GM12878 (cell line): ENCODE measurements at regions not wholly inside any gene's neighbourhood (a gene's known extent, or its start where the extent isn't known, plus 50 kb on each side); places are given as distances from the start of the nearest gene placed in this dataset.
A peak's percentile ranks its signal among the peaks of the same experiment; 100 is the strongest.

Source experiments
- ATAC-seq: fragments of 200-7000 bp; cut with Tn5 transposase; 3 replicates; pipeline ENCODE4 v1.9.1; 2020; ENCODE audit warnings: mild to moderate bottlenecking, moderate library complexity
- BruUV-seq: library from RNA; stranded (reverse); fragments of 400-500 nt; replicated peaks from 2 replicates; lab custom pipeline; 2021; lab: Mats Ljungman, UMichigan
- CTCF ChIA-PET: fragments of 300-600 bp; sonication (Branson Sonifier 250); formaldehyde crosslinking; extraction: SDS; loops from one replicate; lab custom pipeline; 2021; ENCODE audit warnings: inconsistent platforms; lab: Yijun Ruan, JAX
- POLR2A ChIA-PET: fragments of 350-600 bp; formaldehyde crosslinking; extraction: SDS; loops from one replicate; lab custom pipeline; 2021; ENCODE audit warnings: inconsistent platforms; lab: Charles Lee
- RAD21 ChIA-PET: fragments of 300-600 bp; sonication (Branson Sonifier 250); formaldehyde crosslinking; loops from one replicate; lab custom pipeline; 2023; ENCODE audit warnings: antibody characterized with exemption; ENCODE audit not compliant: unreplicated experiment; lab: Charles Lee
- SMC1A ChIA-PET: fragments of 300-600 bp; sonication (Branson Sonifier 250); formaldehyde crosslinking; loops from one replicate; lab custom pipeline; 2023; ENCODE audit not compliant: unreplicated experiment, uncharacterized antibody; lab: Charles Lee
- DNase-seq: peaks from one replicate; pipeline ENCODE4 v3.0.0-alpha.2; 2011; ENCODE audit warnings: low read depth, low spot score
- FAIRE-seq: peaks from 3 replicates; lab custom pipeline; 2011; peaks lifted over from hg19 to GRCh38; lab: Jason Lieb, UNC
- H2AFZ ChIP-seq: 2 replicates; pipeline ENCODE4 v1.6.0; 2011; ENCODE audit warnings: low read depth, low read length, control low read depth; ENCODE audit not compliant: control insufficient read depth
- H3K27ac ChIP-seq: 2 replicates; pipeline ENCODE4 v1.5.1; 2011; ENCODE audit warnings: control low read depth; ENCODE audit not compliant: control insufficient read depth, insufficient read depth
- H3K27me3 ChIP-seq, 2 experiments: replicated peaks in 1 of 2; 2 replicates each; pipeline versions ENCODE4 v1.6.0 to v1.6.1; 2011; ENCODE audit warnings: low read length in 1 of 2; ENCODE audit not compliant: control insufficient read depth in 2 of 2, insufficient read depth in 2 of 2
- H3K36me3 ChIP-seq, 2 experiments: 2 replicates each; pipeline ENCODE4 v1.5.1; 2011; ENCODE audit warnings: low read length in 1 of 2; ENCODE audit not compliant: control insufficient read depth in 2 of 2, insufficient read depth in 2 of 2
- H3K4me1 ChIP-seq: 2 replicates; pipeline ENCODE4 v1.6.1; 2011; ENCODE audit warnings: mild to moderate bottlenecking, low read length, moderate library complexity, mixed read lengths; ENCODE audit not compliant: control insufficient read depth, insufficient read depth
- H3K4me2 ChIP-seq: 2 replicates; pipeline ENCODE4 v1.6.0; 2011; ENCODE audit warnings: control low read depth; ENCODE audit not compliant: control insufficient read depth, insufficient read depth
- H3K4me3 ChIP-seq: fragments of 200-600 bp; sonication (generic); 2 replicates; pipeline ENCODE4 v1.5.1; 2016
- H3K79me2 ChIP-seq: 2 replicates; pipeline ENCODE4 v1.6.0; 2011; ENCODE audit warnings: low read length; ENCODE audit not compliant: control insufficient read depth, insufficient read depth
- H3K9ac ChIP-seq: 2 replicates; pipeline ENCODE4 v1.8.0; 2011; ENCODE audit warnings: low read length, control low read depth, mixed read lengths; ENCODE audit not compliant: control insufficient read depth, insufficient read depth
- H3K9me3 ChIP-seq: replicated peaks from 3 replicates; pipeline ENCODE4 v1.5.1; 2011; ENCODE audit warnings: mild to moderate bottlenecking, low read length; ENCODE audit not compliant: control insufficient read depth, insufficient read depth
- H4K20me1 ChIP-seq: 2 replicates; pipeline ENCODE4 v1.6.0; 2011; ENCODE audit not compliant: control insufficient read depth, insufficient read depth
- CBX5 ChIP-seq: sonication (generic); IDR thresholded peaks from 2 replicates; pipeline ENCODE4 v1.6.1; 2016; ENCODE audit warnings: low read depth, moderate library complexity, mild to moderate bottlenecking, inconsistent platforms
- CREM ChIP-seq: IDR thresholded peaks from 2 replicates; pipeline ENCODE4 v1.6.1; 2014; ENCODE audit warnings: antibody characterized with exemption, low read depth
- HDGF ChIP-seq: fragments of 450-650 bp; IDR thresholded peaks from 2 replicates; pipeline ENCODE4 v1.6.1; 2016; ENCODE audit warnings: antibody characterized with exemption
- JUNB ChIP-seq: IDR thresholded peaks from 2 replicates; pipeline ENCODE4 v1.6.1; 2016; ENCODE audit warnings: antibody characterized with exemption, mild to moderate bottlenecking
- NR2C2 ChIP-seq: IDR thresholded peaks from 2 replicates; pipeline ENCODE4 v1.6.1; 2011; ENCODE audit warnings: borderline replicate concordance, low read depth; ENCODE audit not compliant: control insufficient read depth, insufficient read length
- RUNX3 ChIP-seq: IDR thresholded peaks from 2 replicates; pipeline ENCODE4 v1.6.1; 2012; ENCODE audit warnings: low read length, inconsistent platforms
- SPI1 ChIP-seq: IDR thresholded peaks from 2 replicates; pipeline ENCODE4 v1.6.1; 2011; ENCODE audit warnings: low read depth, mild to moderate bottlenecking, low read length, moderate library complexity, borderline replicate concordance; ENCODE audit not compliant: insufficient read depth
- STAT3 ChIP-seq: IDR thresholded peaks from 2 replicates; pipeline ENCODE4 v1.6.1; 2011; ENCODE audit warnings: low read depth, low read length, improper control_type of control experiment
- TCF7 ChIP-seq: IDR thresholded peaks from 2 replicates; pipeline ENCODE4 v1.6.1; 2014; ENCODE audit warnings: antibody characterized with exemption, borderline replicate concordance
- WGBS: methylation state at CpG from one replicate; pipeline ENCODE4 v1.1.6; 2016; ENCODE audit warnings: low lambda C conversion rate; ENCODE audit not compliant: insufficient replicate concordance, insufficient coverage; ENCODE audit errors: missing lambda C conversion rate; 5-methylcytosine and 5-hydroxymethylcytosine counted together
- in situ Hi-C: fragments of 300-500 bp; cut with MboI; formaldehyde crosslinking; loops from 9 replicates; pipeline ENCODE4 v1.14.3; 2018; ENCODE audit warnings: mixed read lengths
- intact Hi-C: fragments of 100-400 bp; cut with micrococcal nuclease; formaldehyde crosslinking; loops from one replicate; pipeline ENCODE4 v1.14.2; 2022; ENCODE audit not compliant: unreplicated experiment
- TF ChIP-seq, protein P1 (sequence below): IDR thresholded peaks from 2 replicates; pipeline ENCODE4 v1.6.1; 2011; ENCODE audit warnings: low read depth, low read length, improper control_type of control experiment, borderline replicate concordance
- TF ChIP-seq, protein P2 (sequence below): fragments of 450-650 bp; formaldehyde crosslinking; IDR thresholded peaks from 2 replicates; pipeline ENCODE4 v1.5.0; 2022; ENCODE audit warnings: mild to moderate bottlenecking, missing genetic modification characterization

DNA sequence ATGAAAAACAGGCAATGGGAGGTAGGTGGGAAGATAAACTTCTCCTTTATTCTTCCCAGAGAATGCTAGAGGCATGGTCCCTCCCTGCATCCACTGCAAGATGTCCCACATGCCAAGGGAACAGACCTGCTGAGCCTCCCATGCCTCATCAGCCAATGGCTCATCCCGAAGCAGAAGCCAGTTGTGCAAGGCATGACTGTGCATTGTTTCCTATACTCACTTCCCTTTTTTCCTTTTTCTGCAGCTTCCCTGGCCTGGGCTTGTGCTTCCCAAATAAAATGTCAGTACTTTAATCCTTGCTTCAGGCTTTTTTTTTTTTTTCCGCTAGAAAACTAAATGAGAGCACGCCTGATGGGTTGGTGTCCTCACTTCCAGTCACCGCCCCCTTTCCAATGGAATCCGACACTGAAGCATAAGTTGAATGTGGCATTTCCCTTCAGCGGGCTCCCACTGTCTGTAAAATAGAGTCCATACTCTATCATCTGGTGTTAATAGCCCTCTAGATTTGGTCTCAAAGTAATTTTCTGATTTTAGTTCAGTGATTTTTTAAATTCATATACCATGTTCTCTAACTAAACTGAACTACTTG lies 239.0 kb upstream of the JADE1 start:
- H3K27me3 ChIP-seq: no peaks in the 10 kb centered on the region; a peak in 1 of 4 replicates
- no peak overlapping the region for H2AFZ ChIP-seq
- in situ Hi-C loops: no loop called here
- CTCF ChIA-PET: interaction anchor here (0.9 kb wide), 1 partner anchor 104 kb away, joined by 3 read pairs; no protein-coding TSS in a partner anchor
- H3K4me2 ChIP-seq: no peak overlapping the region
- SMC1A ChIA-PET: no interaction called here
- WGBS: 68% methylated on average over 6 of the region's 6 CpGs
- no peaks in the 10 kb centered on the region for H4K20me1 ChIP-seq
- no peak overlapping the region for H3K4me3 ChIP-seq
- H3K9me3 ChIP-seq: no peaks in the 10 kb centered on the region
- POLR2A ChIA-PET: no interaction called here
- RAD21 ChIA-PET: no interaction called here
- H3K27ac ChIP-seq: no peak overlapping the region
- no peaks in the 10 kb centered on the region for H3K36me3 ChIP-seq
- no peaks in the 10 kb centered on the region for H3K79me2 ChIP-seq
- H3K4me1 ChIP-seq: no peaks in the 10 kb centered on the region
- DNase-seq (no peak), FAIRE-seq (no peak), ATAC-seq (no peak)
- intact Hi-C loops: loop anchor here (5.0 kb wide), 2 partner anchors 107 to 118 kb away; no protein-coding TSS in a partner anchor
- H3K9ac ChIP-seq: no peak overlapping the region
- no peak for TF ChIP-seq STAT3
- TF ChIP-seq SPI1: peak; percentile 56; the same call in 1 of the 2 replicates
- BruUV-seq: no TSS peak

DNA sequence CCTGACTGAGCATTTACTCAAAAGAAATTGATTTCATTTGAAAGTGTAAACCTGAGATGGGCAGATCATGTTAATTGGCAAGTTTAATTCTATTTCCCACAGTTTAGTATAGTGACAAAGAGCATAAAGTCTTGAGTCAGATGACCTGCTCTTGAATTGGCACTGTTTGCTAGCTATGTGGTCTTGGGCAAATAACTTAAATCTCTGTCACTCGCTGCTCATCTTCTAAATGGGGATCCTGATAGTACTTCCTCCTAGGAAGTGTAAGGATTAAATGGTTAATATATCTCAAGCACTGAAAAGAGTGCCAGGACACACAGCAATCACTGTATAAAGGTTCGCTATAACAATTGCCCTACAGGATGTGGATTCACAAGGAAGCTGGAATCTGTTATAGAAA lies 242.8 kb upstream of the JADE1 start:
- intact Hi-C loops (loop anchor here (5.0 kb wide), 1 partner anchor 226 kb away; no protein-coding TSS in a partner anchor), in situ Hi-C loops (loop anchor here (5.0 kb wide), 1 partner anchor 296 kb away; no protein-coding TSS in a partner anchor)
- H4K20me1 ChIP-seq: no peaks in the 10 kb centered on the region
- TF ChIP-seq HDGF (no peak), CBX5 (no peak), STAT3 (no peak), JUNB (no peak), NR2C2 (no peak), RUNX3 (no peak), CREM (no peak), TCF7 (no peak)
- TF ChIP-seq, protein P1, sequence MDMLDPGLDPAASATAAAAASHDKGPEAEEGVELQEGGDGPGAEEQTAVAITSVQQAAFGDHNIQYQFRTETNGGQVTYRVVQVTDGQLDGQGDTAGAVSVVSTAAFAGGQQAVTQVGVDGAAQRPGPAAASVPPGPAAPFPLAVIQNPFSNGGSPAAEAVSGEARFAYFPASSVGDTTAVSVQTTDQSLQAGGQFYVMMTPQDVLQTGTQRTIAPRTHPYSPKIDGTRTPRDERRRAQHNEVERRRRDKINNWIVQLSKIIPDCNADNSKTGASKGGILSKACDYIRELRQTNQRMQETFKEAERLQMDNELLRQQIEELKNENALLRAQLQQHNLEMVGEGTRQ: no peak
- TF ChIP-seq, protein P2, sequence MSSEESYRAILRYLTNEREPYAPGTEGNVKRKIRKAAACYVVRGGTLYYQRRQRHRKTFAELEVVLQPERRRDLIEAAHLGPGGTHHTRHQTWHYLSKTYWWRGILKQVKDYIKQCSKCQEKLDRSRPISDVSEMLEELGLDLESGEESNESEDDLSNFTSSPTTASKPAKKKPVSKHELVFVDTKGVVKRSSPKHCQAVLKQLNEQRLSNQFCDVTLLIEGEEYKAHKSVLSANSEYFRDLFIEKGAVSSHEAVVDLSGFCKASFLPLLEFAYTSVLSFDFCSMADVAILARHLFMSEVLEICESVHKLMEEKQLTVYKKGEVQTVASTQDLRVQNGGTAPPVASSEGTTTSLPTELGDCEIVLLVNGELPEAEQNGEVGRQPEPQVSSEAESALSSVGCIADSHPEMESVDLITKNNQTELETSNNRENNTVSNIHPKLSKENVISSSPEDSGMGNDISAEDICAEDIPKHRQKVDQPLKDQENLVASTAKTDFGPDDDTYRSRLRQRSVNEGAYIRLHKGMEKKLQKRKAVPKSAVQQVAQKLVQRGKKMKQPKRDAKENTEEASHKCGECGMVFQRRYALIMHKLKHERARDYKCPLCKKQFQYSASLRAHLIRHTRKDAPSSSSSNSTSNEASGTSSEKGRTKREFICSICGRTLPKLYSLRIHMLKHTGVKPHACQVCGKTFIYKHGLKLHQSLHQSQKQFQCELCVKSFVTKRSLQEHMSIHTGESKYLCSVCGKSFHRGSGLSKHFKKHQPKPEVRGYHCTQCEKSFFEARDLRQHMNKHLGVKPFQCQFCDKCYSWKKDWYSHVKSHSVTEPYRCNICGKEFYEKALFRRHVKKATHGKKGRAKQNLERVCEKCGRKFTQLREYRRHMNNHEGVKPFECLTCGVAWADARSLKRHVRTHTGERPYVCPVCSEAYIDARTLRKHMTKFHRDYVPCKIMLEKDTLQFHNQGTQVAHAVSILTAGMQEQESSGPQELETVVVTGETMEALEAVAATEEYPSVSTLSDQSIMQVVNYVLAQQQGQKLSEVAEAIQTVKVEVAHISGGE (CRISPR knock-in tag): no peak

More for the DNA sequence above, 242.8 kb upstream of the JADE1 start:
- DNase-seq: no peak
- FAIRE-seq: no peak
- no peaks in the 10 kb centered on the region for H3K79me2 ChIP-seq
- no peak overlapping the region for H3K9ac ChIP-seq
- H3K27ac ChIP-seq: no peak overlapping the region
- H3K27me3 ChIP-seq: no peaks in the 10 kb centered on the region; a peak in 1 of 4 replicates
- POLR2A ChIA-PET: interaction anchor here (0.6 to 0.8 kb wide), 2 partner anchors 82 to 93 kb away, joined by 3 read pairs; no protein-coding TSS in a partner anchor
- BruUV-seq: no TSS peak
- no peaks in the 10 kb centered on the region for H3K9me3 ChIP-seq
- 58% methylated on average over 2 of the region's 2 CpGs for WGBS
- no peaks in the 10 kb centered on the region for H3K4me1 ChIP-seq
- no peaks in the 10 kb centered on the region for H3K36me3 ChIP-seq
- no peak overlapping the region for H2AFZ ChIP-seq
- no peak for ATAC-seq
- no peak overlapping the region for H3K4me3 ChIP-seq
- RAD21 ChIA-PET: interaction anchor here (1.1 to 1.5 kb wide), 3 partner anchors 44 to 112 kb away, joined by 3 to 6 read pairs (median 3); no protein-coding TSS in a partner anchor
- SMC1A ChIA-PET: interaction anchor here (0.7 to 1.7 kb wide), 2 partner anchors 12 to 114 kb away, joined by 3 to 6 read pairs; no protein-coding TSS in a partner anchor
- H3K4me2 ChIP-seq: no peak overlapping the region
- CTCF ChIA-PET: interaction anchor here (0.8 to 1.6 kb wide), 5 partner anchors 8 to 243 kb away, joined by 3 to 7 read pairs (median 5); no protein-coding TSS in a partner anchor
